DOHH2 (cell line): ENCODE measurements at regions not wholly inside any gene's neighbourhood (a gene's known extent, or its start where the extent isn't known, plus 50 kb on each side); places are given as distances from the start of the nearest gene placed in this dataset.

Experiments used
- CTCF ChIP-seq: fragments of 200-600 bp; sonication (generic); IDR thresholded peaks from one replicate; pipeline ENCODE4 v1.5.1; 2014; ENCODE audit warnings: antibody characterized with exemption, mild to moderate bottlenecking, low read depth, low read length; ENCODE audit not compliant: poor library complexity, severe bottlenecking
- EZH2phosphoT487 ChIP-seq: fragments of 200-600 bp; sonication (generic); IDR thresholded peaks from 2 replicates; pipeline ENCODE4 v1.6.1; 2017; ENCODE audit warnings: borderline replicate concordance, mild to moderate bottlenecking, antibody characterized with exemption, low read length, moderate library complexity, mixed read lengths

GRCh38 chr7:46165276-46165675, 244.2 kb upstream of the IGFBP3 start:
- no peak for TF ChIP-seq CTCF
- TF ChIP-seq EZH2phosphoT487: no peak
